Fibroblast of skin of abdomen (primary cell): ENCODE measurements at regions not wholly inside any gene's neighbourhood (a gene's known extent, or its start where the extent isn't known, plus 50 kb on each side); places are given as distances from the start of the nearest gene placed in this dataset.
A peak's percentile ranks its signal among the peaks of the same experiment; 100 is the strongest.
"Not testable (repeated sequence)": the region's sequence is repeated elsewhere in the genome, so short reads cannot be mapped to it uniquely, and the experiment has no call there.

Source experiments
- DNase-seq: peaks from one replicate; pipeline ENCODE4 v3.0.0-alpha.2; 2013

- peak; percentile 90 for DNase-seq
Measured at GRCh38 chr10:4254101-4254994, 469.3 kb upstream of the KLF6 start.

- DNase-seq: no peak
Measured at GRCh38 chr10:4252701-4253100, 467.7 kb upstream of the KLF6 start.

- DNase-seq: no peak
Measured at GRCh38 chr10:4250587-4250887, 465.5 kb upstream of the KLF6 start.

- no peak for DNase-seq
Measured at GRCh38 chr10:4249841-4250586, 465.0 kb upstream of the KLF6 start.

GRCh38 chr10:4247379-4247778 is 462.4 kb upstream of the KLF6 start:
- DNase-seq: no peak

GRCh38 chr10:4246881-4247358 is 461.9 kb upstream of the KLF6 start:
- DNase-seq: peak; percentile 97

GRCh38 chr10:4243651-4244050 is 458.6 kb upstream of the KLF6 start:
- DNase-seq: peak; percentile 99

GRCh38 chr10:4243169-4243568 is 458.2 kb upstream of the KLF6 start:
- no peak for DNase-seq

- peak; percentile 92 for DNase-seq
Measured at GRCh38 chr10:4242561-4243035, 457.6 kb upstream of the KLF6 start.

GRCh38 chr10:4241724-4242345 is 456.8 kb upstream of the KLF6 start:
- DNase-seq: peak; percentile 99

- DNase-seq: peak; percentile 95
Measured at GRCh38 chr10:4240608-4241197, 455.7 kb upstream of the KLF6 start.

- DNase-seq: peak; percentile 43
Measured at GRCh38 chr10:4239186-4239585, 454.2 kb upstream of the KLF6 start.

GRCh38 chr10:4236905-4237304 is 451.9 kb upstream of the KLF6 start:
- not testable (repeated sequence) for DNase-seq

GRCh38 chr10:4234661-4235060 is 449.7 kb upstream of the KLF6 start:
- no peak for DNase-seq

GRCh38 chr10:4231439-4231838 is 446.4 kb upstream of the KLF6 start:
- DNase-seq: no peak

GRCh38 chr10:4230036-4230435 is 445.0 kb upstream of the KLF6 start:
- no peak for DNase-seq

- DNase-seq: no peak
Measured at GRCh38 chr10:4229106-4229505, 444.1 kb upstream of the KLF6 start.

- no peak for DNase-seq
Measured at GRCh38 chr10:4227586-4227985, 442.6 kb upstream of the KLF6 start.

GRCh38 chr10:4226941-4227540 is 442.0 kb upstream of the KLF6 start:
- no peak for DNase-seq

- no peak for DNase-seq
Measured at GRCh38 chr10:4224178-4224577, 439.2 kb upstream of the KLF6 start.

- not testable (repeated sequence) for DNase-seq
Measured at GRCh38 chr10:4221310-4221709, 436.3 kb upstream of the KLF6 start.

- DNase-seq: no peak
Measured at GRCh38 chr10:4219901-4220300, 434.9 kb upstream of the KLF6 start.
